HL-60 (cell line): ENCODE measurements at regions not wholly inside any gene's neighbourhood (a gene's known extent, or its start where the extent isn't known, plus 50 kb on each side); places are given as distances from the start of the nearest gene placed in this dataset.

Experiments
- CTCF ChIP-seq: IDR thresholded peaks from one replicate; pipeline ENCODE4 v1.5.1; 2011; ENCODE audit warnings: low read length, control low read depth, inconsistent platforms; ENCODE audit not compliant: insufficient read depth
- GABPA ChIP-seq: IDR thresholded peaks from 2 replicates; pipeline ENCODE4 v1.6.1; 2012; ENCODE audit warnings: low read depth
- POLR2AphosphoS5 ChIP-seq: IDR thresholded peaks from 2 replicates; pipeline ENCODE4 v1.6.1; 2012; ENCODE audit warnings: low read depth
- REST ChIP-seq: IDR thresholded peaks from 2 replicates; pipeline ENCODE4 v1.6.1; 2012; ENCODE audit warnings: low read depth; ENCODE audit not compliant: insufficient replicate concordance
- SPI1 ChIP-seq: IDR thresholded peaks from 2 replicates; pipeline ENCODE4 v1.6.1; 2012; ENCODE audit warnings: low read depth, mild to moderate bottlenecking, borderline replicate concordance

GRCh38 chr1:71203241-71203640 lies 122.4 kb upstream of the ZRANB2 start:
- TF ChIP-seq CTCF (no peak), POLR2AphosphoS5 (no peak), GABPA (no peak), SPI1 (no peak), REST (no peak)
